ENCODE measurements at regions not wholly inside any gene's neighbourhood (a gene's known extent, or its start where the extent isn't known, plus 50 kb on each side); places are given as distances from the start of the nearest gene placed in this dataset.

DNA sequence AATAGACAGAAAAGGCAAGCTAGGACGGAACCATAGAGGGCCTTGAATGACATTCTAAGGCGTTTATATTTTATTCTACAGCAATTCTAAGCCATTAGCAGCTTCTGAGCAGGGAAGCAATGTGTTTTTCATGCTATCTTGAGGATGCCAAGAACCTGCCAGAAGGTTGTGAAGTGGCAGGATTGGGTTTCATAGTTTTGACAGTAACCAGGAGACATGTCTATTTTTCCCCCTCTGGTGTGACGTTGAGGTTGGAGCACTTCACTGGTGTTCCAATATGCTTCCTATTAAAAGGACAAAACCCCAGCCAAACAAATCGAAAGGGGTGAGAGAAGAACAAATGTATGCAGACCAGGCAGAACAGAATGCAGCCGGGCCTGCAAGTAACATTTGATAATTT lies 148.2 kb downstream of the SPATA19 start:
- no peak overlapping the region for H3K4me3 Mint-ChIP-seq
- H3K36me3 Mint-ChIP-seq: no peaks in the 10 kb centered on the region
- no peaks in the 10 kb centered on the region for H3K4me1 Mint-ChIP-seq (ENCODE audit: unreplicated experiment)
- DNase-seq (ENCODE audit: extremely low spot score, unreplicated experiment): no peak
- peaks cover 3% of the 10 kb centered on the region for H3K27me3 Mint-ChIP-seq
- no peaks in the 10 kb centered on the region for H3K9me3 Mint-ChIP-seq
- no peak overlapping the region for H3K27ac Mint-ChIP-seq
- TF ChIP-seq, protein P1, sequence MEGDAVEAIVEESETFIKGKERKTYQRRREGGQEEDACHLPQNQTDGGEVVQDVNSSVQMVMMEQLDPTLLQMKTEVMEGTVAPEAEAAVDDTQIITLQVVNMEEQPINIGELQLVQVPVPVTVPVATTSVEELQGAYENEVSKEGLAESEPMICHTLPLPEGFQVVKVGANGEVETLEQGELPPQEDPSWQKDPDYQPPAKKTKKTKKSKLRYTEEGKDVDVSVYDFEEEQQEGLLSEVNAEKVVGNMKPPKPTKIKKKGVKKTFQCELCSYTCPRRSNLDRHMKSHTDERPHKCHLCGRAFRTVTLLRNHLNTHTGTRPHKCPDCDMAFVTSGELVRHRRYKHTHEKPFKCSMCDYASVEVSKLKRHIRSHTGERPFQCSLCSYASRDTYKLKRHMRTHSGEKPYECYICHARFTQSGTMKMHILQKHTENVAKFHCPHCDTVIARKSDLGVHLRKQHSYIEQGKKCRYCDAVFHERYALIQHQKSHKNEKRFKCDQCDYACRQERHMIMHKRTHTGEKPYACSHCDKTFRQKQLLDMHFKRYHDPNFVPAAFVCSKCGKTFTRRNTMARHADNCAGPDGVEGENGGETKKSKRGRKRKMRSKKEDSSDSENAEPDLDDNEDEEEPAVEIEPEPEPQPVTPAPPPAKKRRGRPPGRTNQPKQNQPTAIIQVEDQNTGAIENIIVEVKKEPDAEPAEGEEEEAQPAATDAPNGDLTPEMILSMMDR (conservative IDR thresholded peaks at IDR 0.05): no peak

DNA sequence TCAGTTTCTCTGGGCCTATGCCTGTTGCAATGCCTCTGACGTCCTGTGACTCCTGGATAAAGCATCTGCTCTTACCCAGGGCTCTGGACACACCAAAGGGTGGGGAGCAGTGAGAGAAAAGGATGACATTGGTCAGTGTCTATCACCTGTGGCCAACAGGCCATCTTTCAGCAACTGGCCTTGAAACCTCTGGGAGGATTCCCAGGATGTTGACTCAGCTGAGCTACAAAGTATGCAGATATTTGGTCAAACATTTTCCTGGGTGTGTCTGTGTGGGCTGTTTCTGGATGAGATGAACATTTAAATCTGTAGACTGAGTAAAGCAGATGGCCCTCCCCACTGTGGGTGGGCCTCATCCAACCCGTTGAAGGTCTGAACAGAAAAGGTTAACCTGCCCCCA lies 149.9 kb downstream of the SPATA19 start:
- Mint-ChIP-seq H3K27me3 (no peaks in the 10 kb centered on the region), H3K4me1 (ENCODE audit: unreplicated experiment) (no peaks in the 10 kb centered on the region), H3K27ac (no peak overlapping the region), H3K36me3 (no peaks in the 10 kb centered on the region), H3K9me3 (no peaks in the 10 kb centered on the region), H3K4me3 (no peak overlapping the region)
- no peak for DNase-seq (ENCODE audit: extremely low spot score, unreplicated experiment)
- TF ChIP-seq, protein P1 (conservative IDR thresholded peaks at IDR 0.05): no peak

DNA sequence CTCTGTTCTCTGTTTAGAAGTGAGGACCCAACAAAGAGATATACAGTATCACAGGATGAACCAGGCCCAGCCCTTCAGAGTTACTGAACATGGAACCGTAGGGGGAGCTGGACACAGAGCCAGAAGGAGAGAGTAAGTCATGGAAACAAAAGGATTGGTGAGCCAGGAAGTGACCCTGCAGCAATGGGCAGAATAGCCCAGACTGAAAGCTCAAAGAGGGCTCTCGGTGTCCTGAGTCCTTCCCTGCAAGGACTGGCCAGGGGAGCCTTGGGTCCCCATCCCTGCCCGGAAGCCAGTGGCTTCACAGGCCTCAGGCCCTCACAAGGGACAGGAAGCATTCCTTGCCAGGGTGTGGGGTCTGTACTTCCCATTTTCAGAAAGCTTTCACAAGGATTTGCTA lies 150.6 kb downstream of the SPATA19 start:
- Mint-ChIP-seq H3K27ac (no peak overlapping the region), H3K36me3 (no peaks in the 10 kb centered on the region), H3K4me1 (ENCODE audit: unreplicated experiment) (no peaks in the 10 kb centered on the region), H3K9me3 (no peaks in the 10 kb centered on the region), H3K27me3 (no peaks in the 10 kb centered on the region), H3K4me3 (no peak overlapping the region)
- TF ChIP-seq, protein P1 (conservative IDR thresholded peaks at IDR 0.05): no peak
- DNase-seq (ENCODE audit: extremely low spot score, unreplicated experiment): no peak

DNA sequence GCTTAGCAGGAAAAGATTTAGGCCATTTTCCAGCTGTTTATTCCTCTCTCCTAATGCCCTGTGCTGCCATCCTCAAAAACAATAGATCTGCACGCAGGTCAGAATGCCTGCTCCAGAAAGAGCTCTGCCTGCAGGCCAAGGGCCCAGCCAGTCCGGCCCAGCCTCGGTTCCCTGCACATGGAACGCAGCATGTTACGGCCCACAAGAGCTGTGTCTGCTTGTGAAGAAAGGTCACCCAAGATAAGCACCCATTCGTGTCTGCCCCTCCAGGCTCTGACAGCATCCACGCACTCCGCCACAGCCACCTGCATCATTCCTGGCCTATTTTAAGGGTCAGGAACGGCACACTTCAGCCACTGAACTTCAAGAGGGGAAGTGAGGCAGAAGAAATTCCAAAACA lies 152.2 kb downstream of the SPATA19 start:
- H3K27me3 Mint-ChIP-seq: no peaks in the 10 kb centered on the region
- H3K27ac Mint-ChIP-seq: no peak overlapping the region
- H3K9me3 Mint-ChIP-seq: no peaks in the 10 kb centered on the region
- H3K36me3 Mint-ChIP-seq: no peaks in the 10 kb centered on the region
- no peak for DNase-seq (ENCODE audit: extremely low spot score, unreplicated experiment)
- no peak overlapping the region for H3K4me3 Mint-ChIP-seq
- H3K4me1 Mint-ChIP-seq (ENCODE audit: unreplicated experiment): no peaks in the 10 kb centered on the region
- TF ChIP-seq, protein P1 (conservative IDR thresholded peaks at IDR 0.05): no peak

DNA sequence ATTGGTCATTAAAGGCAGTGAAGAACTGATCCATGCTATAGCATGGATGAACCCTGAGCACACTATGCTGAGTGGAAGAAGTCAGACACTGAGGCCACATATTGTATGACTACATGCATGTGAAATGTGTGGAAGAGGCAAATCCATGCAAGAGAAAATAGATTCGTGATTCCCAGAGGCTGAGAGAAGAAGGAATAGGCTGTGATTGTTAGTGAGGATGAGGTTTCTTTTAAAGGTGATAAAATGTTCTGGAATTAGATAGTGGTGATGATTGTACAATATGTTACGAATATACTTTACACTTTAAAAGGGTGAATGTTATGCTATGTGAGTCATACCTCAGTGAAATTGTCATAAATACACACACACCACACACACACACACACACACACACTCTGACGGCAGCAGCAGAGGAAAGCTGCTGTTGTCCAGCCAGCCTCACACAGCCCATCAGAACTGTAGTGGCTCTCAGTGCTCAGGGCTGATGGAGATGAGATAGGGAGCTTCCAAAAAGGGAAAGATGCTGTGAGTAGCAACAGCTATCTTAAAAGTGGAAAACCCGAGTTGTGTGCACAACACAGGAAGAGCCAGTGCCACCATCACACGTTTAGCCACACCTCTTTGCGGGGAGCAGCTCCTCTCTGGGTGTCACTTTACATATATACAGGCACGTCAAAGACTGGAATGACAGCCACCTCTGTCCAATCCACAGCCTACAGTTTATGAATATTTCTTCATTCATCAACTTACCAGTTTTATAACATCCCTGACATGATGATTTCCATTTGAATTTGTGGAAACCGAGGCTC lies 153.0 kb downstream of the SPATA19 start:
- Mint-ChIP-seq H3K27me3 (no peaks in the 10 kb centered on the region), H3K4me1 (ENCODE audit: unreplicated experiment) (no peaks in the 10 kb centered on the region), H3K27ac (no peak overlapping the region), H3K9me3 (no peaks in the 10 kb centered on the region), H3K4me3 (no peak overlapping the region), H3K36me3 (no peaks in the 10 kb centered on the region)
- DNase-seq (ENCODE audit: extremely low spot score, unreplicated experiment): no peak
- TF ChIP-seq, protein P1 (conservative IDR thresholded peaks at IDR 0.05): no peak
